HG02943 (cell line): ENCODE measurements at regions not wholly inside any gene's neighbourhood (a gene's known extent, or its start where the extent isn't known, plus 50 kb on each side); places are given as distances from the start of the nearest gene placed in this dataset.

Experiments
- ATAC-seq: cut with Tn5 transposase; IDR thresholded peaks from one replicate; pipeline ENCODE4 v1.9.1; 2021; ENCODE audit warnings: mild to moderate bottlenecking, low read depth, moderate library complexity; ENCODE audit not compliant: unreplicated experiment

GRCh38 chr2:66050392-66050791 is 384.5 kb upstream of the MEIS1 start:
- no peak for ATAC-seq

GRCh38 chr2:66048667-66049066 is 386.3 kb upstream of the MEIS1 start:
- ATAC-seq, result no peak

- no peak for ATAC-seq
Measured at GRCh38 chr2:66041902-66042657, 392.8 kb upstream of the MEIS1 start.

GRCh38 chr2:66036948-66037347 is 398.0 kb upstream of the MEIS1 start:
- ATAC-seq, result no peak

- ATAC-seq, result no peak
Measured at GRCh38 chr2:66034467-66034866, 400.5 kb upstream of the MEIS1 start.

GRCh38 chr2:66032226-66032775 is 402.6 kb upstream of the MEIS1 start:
- no peak for ATAC-seq

GRCh38 chr2:66031236-66031635 is 403.7 kb upstream of the MEIS1 start:
- no peak for ATAC-seq

- ATAC-seq, result no peak
Measured at GRCh38 chr2:66030553-66030952, 404.4 kb upstream of the MEIS1 start.

GRCh38 chr2:66024391-66024790 is 410.5 kb upstream of the MEIS1 start:
- no peak for ATAC-seq

- no peak for ATAC-seq
Measured at GRCh38 chr2:66021296-66021695, 413.6 kb upstream of the MEIS1 start.

- no peak for ATAC-seq
Measured at GRCh38 chr2:66017763-66018162, 417.2 kb upstream of the MEIS1 start.

- no peak for ATAC-seq
Measured at GRCh38 chr2:66014450-66014849, 420.5 kb upstream of the MEIS1 start.

- no peak for ATAC-seq
Measured at GRCh38 chr2:66013456-66013855, 421.5 kb upstream of the MEIS1 start.

- ATAC-seq, result no peak
Measured at GRCh38 chr2:66003931-66004330, 431.0 kb upstream of the MEIS1 start.

GRCh38 chr2:66001538-66001937 is 433.4 kb upstream of the MEIS1 start:
- no peak for ATAC-seq

GRCh38 chr2:66000901-66001300 is 434.0 kb upstream of the MEIS1 start:
- no peak for ATAC-seq

- ATAC-seq, result no peak
Measured at GRCh38 chr2:65999796-66000195, 435.1 kb upstream of the MEIS1 start.

GRCh38 chr2:65999103-65999502 is 435.8 kb upstream of the MEIS1 start:
- ATAC-seq, result no peak

GRCh38 chr2:65997961-65998360 is 437.0 kb upstream of the MEIS1 start:
- ATAC-seq, result no peak

- ATAC-seq, result no peak
Measured at GRCh38 chr2:65992198-65992554, 442.7 kb upstream of the MEIS1 start.

GRCh38 chr2:65991381-65992197 is 443.3 kb upstream of the MEIS1 start:
- ATAC-seq, result no peak

GRCh38 chr2:65985986-65986385 is 448.9 kb upstream of the MEIS1 start:
- no peak for ATAC-seq
